Loucy (cell line): ENCODE measurements at regions not wholly inside any gene's neighbourhood (a gene's known extent, or its start where the extent isn't known, plus 50 kb on each side); places are given as distances from the start of the nearest gene placed in this dataset.
A peak's percentile ranks its signal among the peaks of the same experiment; 100 is the strongest.

Source experiments
- H2AFZ ChIP-seq: fragments of 200-600 bp; sonication (generic); 2 replicates; pipeline ENCODE4 v1.6.0; 2016; ENCODE audit warnings: antibody characterized with exemption, mild to moderate bottlenecking, low read length, moderate library complexity
- H3F3A ChIP-seq: fragments of 200-600 bp; 2 replicates; pipeline ENCODE4 v1.6.0; 2016; ENCODE audit warnings: antibody characterized with exemption, low read depth, mild to moderate bottlenecking
- H3K27me3 ChIP-seq: fragments of 200-600 bp; sonication (generic); 2 replicates; pipeline ENCODE4 v1.6.1; 2014; ENCODE audit warnings: low read length, mild to moderate bottlenecking; ENCODE audit not compliant: insufficient read depth, poor library complexity, severe bottlenecking
- H3K36me3 ChIP-seq: fragments of 200-600 bp; sonication (generic); 2 replicates; pipeline ENCODE4 v1.6.1; 2016; ENCODE audit warnings: low read length; ENCODE audit not compliant: insufficient read depth
- H3K4me1 ChIP-seq: fragments of 200-600 bp; sonication (generic); 2 replicates; pipeline ENCODE4 v1.5.1; 2014; ENCODE audit warnings: low read length, mild to moderate bottlenecking; ENCODE audit not compliant: insufficient read depth, poor library complexity, severe bottlenecking
- H3K4me2 ChIP-seq: fragments of 200-600 bp; sonication (generic); 2 replicates; pipeline ENCODE4 v1.6.0; 2014; ENCODE audit warnings: antibody characterized with exemption, low read length, low read depth, mild to moderate bottlenecking; ENCODE audit not compliant: poor library complexity, severe bottlenecking
- H3K4me3 ChIP-seq: fragments of 200-600 bp; sonication (generic); 2 replicates; pipeline ENCODE4 v1.5.1; 2014; ENCODE audit warnings: low read length, mild to moderate bottlenecking, mixed read lengths; ENCODE audit not compliant: poor library complexity, severe bottlenecking
- H3K79me2 ChIP-seq: fragments of 200-600 bp; sonication (generic); 2 replicates; pipeline ENCODE4 v1.6.1; 2014; ENCODE audit warnings: low read length; ENCODE audit not compliant: insufficient read depth
- H3K9ac ChIP-seq: fragments of 200-600 bp; sonication (generic); 2 replicates; pipeline ENCODE4 v1.6.0; 2014; ENCODE audit warnings: mild to moderate bottlenecking, low read depth, low read length, moderate library complexity; ENCODE audit not compliant: poor library complexity, severe bottlenecking
- H3K9me2 ChIP-seq: fragments of 200-600 bp; sonication (generic); replicated peaks from 2 replicates; pipeline ENCODE4 v1.6.1; 2016; ENCODE audit warnings: low read depth, low read length, mixed read lengths
- H3K9me3 ChIP-seq: fragments of 200-600 bp; sonication (generic); 2 replicates; pipeline ENCODE4 v1.6.1; 2014; ENCODE audit warnings: mild to moderate bottlenecking, antibody characterized with exemption, low read length, low read depth; ENCODE audit not compliant: insufficient read depth
- H4K20me1 ChIP-seq: fragments of 200-600 bp; sonication (generic); 2 replicates; pipeline ENCODE4 v1.6.0; 2014; ENCODE audit warnings: antibody characterized with exemption, low read length, mild to moderate bottlenecking; ENCODE audit not compliant: insufficient read depth, poor library complexity, severe bottlenecking
- CTCF ChIP-seq: fragments of 200-600 bp; sonication (generic); conservative IDR thresholded peaks from 2 replicates; pipeline ENCODE4 v1.5.1; 2014; ENCODE audit warnings: mild to moderate bottlenecking, antibody characterized with exemption, low read length
- EZH2phosphoT487 ChIP-seq: fragments of 200-600 bp; IDR thresholded peaks from 2 replicates; pipeline ENCODE4 v1.6.1; 2018; ENCODE audit warnings: antibody characterized with exemption, mild to moderate bottlenecking, moderate library complexity, borderline replicate concordance

DNA sequence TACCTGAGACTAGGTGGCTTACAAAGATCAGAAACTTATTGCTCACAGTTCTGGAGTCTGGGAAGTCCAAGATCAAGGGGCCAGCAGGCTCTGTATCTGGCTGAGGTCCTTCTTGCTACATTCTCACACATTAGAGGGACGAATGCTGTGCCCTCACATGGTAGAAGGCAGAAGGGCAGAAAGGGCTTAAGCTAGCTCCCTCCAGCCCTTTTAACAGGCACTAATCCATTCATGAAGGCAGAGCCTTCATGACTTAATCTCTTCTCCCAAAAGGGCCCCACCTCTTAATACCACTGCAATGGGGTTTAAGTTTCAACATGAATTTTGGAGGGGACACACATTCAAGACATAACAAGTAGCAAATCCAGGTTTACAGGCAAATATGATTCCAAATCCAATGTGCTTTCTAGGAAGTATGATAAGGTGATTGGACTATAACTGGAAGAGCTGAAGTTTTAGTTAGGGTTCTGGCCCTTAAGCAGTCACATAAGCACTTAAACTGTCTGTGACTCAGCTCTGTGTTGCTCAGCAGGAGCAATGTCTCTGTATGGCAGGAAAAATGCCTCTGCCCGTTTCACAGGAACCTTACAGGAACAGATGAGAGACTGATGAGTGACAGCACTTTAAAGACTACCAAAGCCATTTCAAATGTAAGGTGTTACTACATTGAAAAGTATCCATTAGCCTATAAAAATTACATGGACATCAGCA is 119.6 kb upstream of the PTPRM start:
- Histone ChIP-seq H3K27me3 (no peaks in the 10 kb centered on the region), H4K20me1 (no peaks in the 10 kb centered on the region), H3K9me3 (peaks cover 3% of the 10 kb centered on the region; the same call in 1 of the 2 replicates)

GRCh38 chr18:7452331-7452730 is 114.8 kb upstream of the PTPRM start:
- no peaks in the 10 kb centered on the region for H3F3A ChIP-seq
- H3K79me2 ChIP-seq, result no peaks in the 10 kb centered on the region
- H3K36me3 ChIP-seq, result no peaks in the 10 kb centered on the region
- no peak overlapping the region for H3K4me2 ChIP-seq
- H3K4me1 ChIP-seq, result no peaks in the 10 kb centered on the region
- H3K9me3 ChIP-seq, result peaks cover 3% of the 10 kb centered on the region; the same call in 1 of the 2 replicates
- H3K9ac ChIP-seq, result no peak overlapping the region
- no peaks in the 10 kb centered on the region for H3K9me2 ChIP-seq
- no peaks in the 10 kb centered on the region for H3K27me3 ChIP-seq
- H2AFZ ChIP-seq, result no peak overlapping the region
- no peaks in the 10 kb centered on the region for H4K20me1 ChIP-seq
- no peak overlapping the region for H3K4me3 ChIP-seq
- no peak for TF ChIP-seq EZH2phosphoT487
- TF ChIP-seq CTCF, result peak; percentile 58

More for the DNA sequence above, 119.6 kb upstream of the PTPRM start:
- Histone ChIP-seq H3F3A (no peaks in the 10 kb centered on the region), H2AFZ (no peak overlapping the region), H3K4me2 (no peak overlapping the region), H3K4me3 (no peak overlapping the region), H3K36me3 (no peaks in the 10 kb centered on the region), H3K4me1 (no peaks in the 10 kb centered on the region), H3K79me2 (no peaks in the 10 kb centered on the region), H3K9ac (no peak overlapping the region), H3K9me2 (no peaks in the 10 kb centered on the region)
- no peak for TF ChIP-seq CTCF
- no peak for TF ChIP-seq EZH2phosphoT487

- H3K79me2 ChIP-seq, result no peaks in the 10 kb centered on the region
- no peak overlapping the region for H3K4me2 ChIP-seq
- H2AFZ ChIP-seq, result no peak overlapping the region
- no peaks in the 10 kb centered on the region for H3K9me2 ChIP-seq
- H3K27me3 ChIP-seq, result no peaks in the 10 kb centered on the region
- no peaks in the 10 kb centered on the region for H4K20me1 ChIP-seq
- no peak overlapping the region for H3K4me3 ChIP-seq
- no peak overlapping the region for H3K9ac ChIP-seq
- peaks cover 5% of the 10 kb centered on the region; the same call in 1 of the 2 replicates for H3K9me3 ChIP-seq
- no peaks in the 10 kb centered on the region for H3K4me1 ChIP-seq
- TF ChIP-seq EZH2phosphoT487 (no peak), CTCF (no peak)
- no peaks in the 10 kb centered on the region for H3K36me3 ChIP-seq
- no peaks in the 10 kb centered on the region for H3F3A ChIP-seq
These were observed 112.7 kb upstream of the PTPRM start for GRCh38 chr18:7454429-7454828.
